Hippocampal formation (tissue), 2 donors: ENCODE measurements at regions not wholly inside any gene's neighbourhood (a gene's known extent, or its start where the extent isn't known, plus 50 kb on each side); places are given as distances from the start of the nearest gene placed in this dataset.
"Not testable (repeated sequence)": the region's sequence is repeated elsewhere in the genome, so short reads cannot be mapped to it uniquely, and the experiment has no call there.

Source experiments
- DNase-seq, 2 donors: peaks; one replicate each; lab custom pipeline; 2025; lab: John Stamatoyannopoulos, UW

DNA sequence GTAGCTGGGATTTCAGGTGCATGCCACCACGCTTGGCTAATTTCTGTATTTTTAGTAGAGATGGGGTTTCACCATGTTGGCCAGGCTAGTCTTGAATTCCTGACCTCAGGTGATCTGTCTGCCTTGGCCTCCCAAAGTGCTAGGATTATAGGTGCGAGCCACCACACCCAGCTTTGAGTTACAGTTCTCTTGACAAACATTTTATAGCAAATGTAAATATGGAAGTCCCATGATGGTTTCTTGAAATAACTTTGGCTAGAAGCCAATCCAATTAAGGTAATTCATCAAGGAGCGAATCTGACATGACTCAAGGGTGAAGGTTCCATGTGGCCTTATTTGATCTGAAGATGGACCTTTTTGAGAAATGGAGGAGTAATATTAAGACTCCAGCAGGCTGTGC lies 76.2 kb upstream of the RFLNA start:
- DNase-seq, result not testable (repeated sequence)

DNA sequence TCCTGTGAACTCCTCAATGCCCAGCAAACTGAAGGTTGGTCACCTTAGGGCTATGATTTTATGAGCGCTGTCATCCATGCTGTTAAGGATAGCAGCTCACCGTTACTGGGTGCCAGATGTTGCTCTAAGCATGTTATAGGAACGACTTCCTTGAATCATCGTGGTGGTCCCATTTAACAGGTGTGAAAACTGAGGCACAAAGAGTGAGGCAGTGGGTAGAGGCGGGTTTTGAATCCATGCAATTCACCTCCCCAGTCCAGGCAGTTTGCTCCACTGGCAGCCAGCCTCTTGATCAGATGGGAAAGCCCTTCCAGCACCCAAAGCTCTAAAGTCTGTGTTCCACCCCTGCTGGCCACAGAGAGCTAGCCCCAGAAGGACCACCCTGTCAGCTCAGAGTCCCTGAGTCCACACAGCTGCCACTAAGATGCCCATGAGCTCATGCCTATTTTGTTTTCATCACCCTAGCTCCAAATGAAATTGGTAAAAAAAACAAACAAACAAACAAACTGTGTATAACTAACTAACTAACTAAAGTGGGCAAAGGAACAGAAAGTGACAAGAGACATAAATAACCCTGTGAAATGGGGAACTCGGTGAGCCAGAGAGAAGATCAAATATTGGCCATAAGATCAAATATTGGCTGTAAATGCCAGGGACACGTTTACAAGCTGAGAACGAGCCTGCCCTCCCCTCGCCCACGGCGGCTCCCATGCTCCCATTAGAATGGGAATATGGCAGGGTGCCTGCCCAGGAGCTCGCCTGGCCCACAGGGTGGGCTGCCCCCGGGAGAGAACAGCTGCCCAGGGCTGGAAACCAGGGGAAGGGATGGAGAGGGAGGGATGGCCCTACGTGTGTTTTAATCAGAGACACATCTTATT lies 72.3 kb upstream of the RFLNA start:
- no peak for DNase-seq

DNA sequence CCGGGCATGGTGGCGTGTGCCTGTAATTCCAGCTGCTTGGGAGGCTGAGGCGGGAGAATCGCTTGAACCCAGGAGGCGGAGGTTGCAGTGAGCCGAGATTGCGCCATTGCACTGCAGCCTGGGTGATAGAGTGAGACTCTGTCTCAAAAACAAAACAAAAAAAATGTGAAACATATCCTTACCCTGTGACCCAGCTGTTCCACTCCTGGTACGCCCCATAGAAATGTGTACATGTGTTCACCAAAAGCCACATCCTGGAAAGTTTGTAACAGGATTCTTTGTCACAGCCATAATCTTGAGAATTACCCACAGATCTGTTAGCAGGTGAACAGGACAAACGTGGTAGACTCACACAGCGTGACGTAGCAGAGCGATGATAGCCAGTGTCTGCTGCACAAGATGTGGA lies 71.2 kb upstream of the RFLNA start:
- DNase-seq, result not testable (repeated sequence)

DNA sequence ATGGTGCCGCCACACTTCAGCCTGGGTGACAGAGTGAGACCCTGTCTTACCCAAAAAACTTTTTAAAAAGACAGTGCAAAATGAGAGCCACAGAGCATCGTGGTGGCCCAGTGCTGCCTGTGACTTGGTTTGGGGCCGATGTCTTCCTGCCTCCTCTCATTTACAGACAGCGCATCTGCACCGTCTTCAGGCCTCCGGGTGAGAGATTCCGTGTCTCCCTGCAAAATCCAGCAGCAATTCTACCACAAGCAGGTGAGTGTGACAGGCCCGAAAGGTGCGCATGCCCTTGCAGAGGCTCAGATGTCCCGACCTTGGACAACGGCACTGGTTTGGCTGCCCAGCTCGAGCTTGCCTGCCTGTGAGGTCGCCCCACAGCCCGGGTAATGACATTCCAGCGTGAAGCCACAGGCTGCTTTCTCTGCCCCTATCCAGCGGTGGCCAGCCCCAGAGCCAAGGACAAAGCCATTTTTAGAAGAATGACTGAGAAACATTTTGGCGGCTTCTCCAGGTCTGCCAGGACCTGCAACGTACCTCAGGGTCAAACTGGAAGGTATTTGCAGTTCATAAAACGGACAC lies 70.3 kb upstream of the RFLNA start:
- no peak for DNase-seq

DNA sequence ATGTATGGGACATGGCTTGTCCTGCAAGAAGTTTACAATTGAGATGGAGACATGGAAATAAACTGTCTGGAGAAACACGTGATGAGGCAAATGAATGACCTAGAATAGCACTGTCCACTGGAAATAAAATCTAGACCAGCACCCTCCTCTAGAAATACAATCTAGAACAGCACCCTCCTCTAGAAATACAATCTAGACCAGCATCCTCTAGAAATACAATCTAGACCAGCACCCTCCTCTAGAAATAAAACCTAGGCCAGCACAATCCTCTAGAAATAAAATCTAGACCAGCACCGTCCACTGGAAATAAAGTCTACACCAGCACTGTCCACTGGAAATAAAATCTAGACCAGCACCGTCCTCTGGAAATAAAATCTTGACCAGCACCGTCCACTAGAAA lies 69.2 kb upstream of the RFLNA start:
- DNase-seq, result no peak

DNA sequence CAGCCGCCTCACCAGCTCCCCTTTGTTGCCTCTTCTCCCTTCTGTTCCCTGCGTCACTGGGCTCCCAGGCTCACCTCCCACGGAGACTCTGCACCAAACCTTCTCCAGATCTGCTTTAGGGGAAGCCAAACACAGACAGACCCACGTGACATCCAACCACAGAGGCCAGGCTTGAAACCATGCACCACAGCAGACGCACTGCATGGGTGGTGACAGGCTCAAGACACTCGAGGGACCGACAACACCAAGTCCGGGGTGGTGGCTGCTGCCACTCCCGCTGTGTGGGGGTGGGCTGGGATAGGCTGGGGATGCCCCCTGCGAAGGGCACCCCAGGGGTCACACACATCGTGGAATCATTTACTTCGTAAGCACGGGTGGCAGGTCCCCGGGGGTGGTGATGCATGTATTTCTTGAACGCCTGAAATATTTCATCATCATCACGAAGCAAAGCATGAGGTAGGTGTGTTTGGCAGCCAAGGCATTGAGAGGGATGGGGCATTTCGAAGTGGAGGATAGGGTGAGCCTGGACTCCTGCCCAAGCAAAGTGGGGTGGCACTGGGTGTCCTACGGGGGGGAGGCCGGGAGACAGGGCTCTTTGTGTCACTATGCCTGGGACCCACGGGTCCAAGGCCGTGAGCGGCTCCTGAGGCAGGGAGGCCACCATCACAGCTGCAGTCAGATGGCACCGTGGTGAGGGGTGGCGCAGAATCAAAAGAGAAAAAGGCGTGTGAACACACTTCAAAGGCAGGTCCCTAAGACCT lies 66.8 kb upstream of the RFLNA start:
- DNase-seq, result no peak

DNA sequence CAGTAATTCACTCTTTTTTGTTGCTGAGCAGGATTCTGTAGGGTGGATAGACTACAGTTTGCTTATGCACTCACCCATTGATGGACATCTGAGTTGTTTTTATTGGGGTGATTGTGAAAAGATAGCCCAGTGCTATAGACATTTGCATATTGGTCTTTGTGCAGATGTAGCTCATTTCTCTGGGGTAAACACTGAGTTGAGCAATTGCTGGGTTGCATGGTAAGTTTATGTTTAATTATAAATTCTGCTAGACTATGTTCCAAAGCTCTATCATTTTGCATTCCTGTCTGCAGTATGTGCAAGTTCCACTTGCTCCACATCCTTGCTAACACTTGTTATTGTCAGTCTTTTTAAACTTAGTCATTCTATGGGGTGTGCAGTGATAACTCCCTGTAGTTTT lies 65.4 kb upstream of the RFLNA start:
- DNase-seq, result no peak

DNA sequence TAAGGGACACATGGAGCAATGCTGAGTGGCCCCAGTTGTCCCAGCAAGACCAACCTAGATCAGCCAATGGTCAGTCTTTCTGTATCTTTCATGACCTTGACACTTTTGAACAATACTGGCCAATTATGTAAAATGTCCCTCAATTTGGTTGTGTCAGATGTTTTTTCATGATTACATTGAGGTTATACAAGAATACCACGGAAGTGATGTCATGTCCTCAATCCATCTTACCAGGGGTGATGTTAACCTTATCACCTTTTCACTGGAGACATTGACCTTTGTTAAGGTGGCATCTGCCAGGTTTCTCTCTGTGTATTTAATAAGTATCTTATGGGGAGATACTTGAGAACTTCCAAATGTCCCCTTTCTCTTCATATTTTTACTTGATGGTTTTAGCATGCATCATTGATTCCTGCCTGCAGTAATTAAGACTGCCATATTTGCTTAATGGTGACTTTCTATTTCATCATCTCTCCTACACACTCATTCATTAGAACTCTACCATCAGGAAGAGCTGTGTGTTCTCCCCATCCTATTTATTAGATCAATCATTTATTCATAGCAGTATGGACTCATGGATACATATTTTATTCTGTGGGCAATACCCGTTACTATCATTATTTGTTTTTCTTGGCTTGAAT lies 64.7 kb upstream of the RFLNA start:
- DNase-seq, result no peak

DNA sequence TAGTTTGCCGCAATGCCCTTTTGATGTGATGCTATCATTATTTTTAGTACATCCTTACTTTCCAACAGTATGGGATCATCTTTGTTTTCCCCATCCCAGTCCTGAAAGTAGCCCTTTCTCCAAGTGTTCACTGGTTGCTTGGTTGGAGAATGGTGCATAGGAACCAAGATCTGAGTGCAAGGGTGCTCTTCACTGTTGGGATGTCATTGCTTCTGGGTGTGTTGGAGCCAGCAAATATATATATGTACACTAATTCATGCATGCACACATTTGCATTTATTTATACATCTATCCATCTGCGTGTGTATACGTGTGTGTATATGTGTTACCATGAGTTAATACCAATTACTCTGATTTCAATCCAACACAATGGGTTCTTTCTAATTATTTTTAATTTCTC lies 64.1 kb upstream of the RFLNA start:
- no peak for DNase-seq

DNA sequence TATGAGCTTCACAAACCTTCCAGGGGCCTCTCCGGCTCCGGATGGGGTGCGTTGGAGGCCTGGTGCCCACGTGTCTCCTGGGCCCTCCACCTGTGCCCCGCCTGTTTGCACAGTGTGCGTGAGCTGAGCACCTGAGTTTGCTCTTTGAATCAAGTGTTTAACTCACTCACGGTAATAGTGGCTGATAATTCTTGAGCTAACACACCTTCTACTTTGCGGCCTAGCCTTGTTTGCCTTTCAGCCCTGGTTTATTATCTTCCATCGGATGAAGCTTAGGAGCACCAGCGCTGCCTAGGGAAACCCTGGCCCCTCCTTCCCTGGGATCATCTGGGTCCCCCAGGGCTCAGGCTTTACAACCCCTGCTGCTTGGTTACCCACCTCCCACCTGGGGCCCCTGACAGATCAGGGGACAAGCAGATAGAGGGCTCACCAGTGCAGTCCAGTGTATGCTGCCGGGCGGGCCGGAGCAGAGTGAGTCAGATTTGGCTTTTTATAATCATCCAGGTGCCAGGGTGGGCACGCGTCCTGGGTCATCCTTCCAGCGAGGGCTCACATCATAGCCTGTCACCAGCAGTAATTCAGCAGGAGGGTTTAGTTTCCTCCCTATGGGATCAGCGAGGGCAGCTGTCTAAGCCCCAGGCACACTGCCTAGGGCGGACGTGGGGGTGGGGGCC lies 62.8 kb upstream of the RFLNA start:
- no peak for DNase-seq

DNA sequence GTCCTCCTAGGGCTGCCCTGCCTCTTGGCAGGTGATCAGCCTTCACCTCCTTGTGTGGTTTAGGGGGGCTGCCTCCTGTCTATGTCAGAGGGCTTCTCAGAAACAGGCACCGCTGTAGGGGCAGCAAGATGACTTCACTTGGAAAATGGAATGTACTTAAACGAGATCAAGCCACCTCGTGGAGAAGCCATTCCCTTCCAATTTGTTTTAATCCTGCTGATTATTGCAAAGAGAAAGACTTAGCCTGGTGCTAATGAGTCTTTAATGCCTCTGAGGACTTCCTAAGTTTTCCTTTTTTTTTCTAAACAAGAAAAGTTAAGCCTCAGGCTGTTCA lies 62.3 kb upstream of the RFLNA start:
- DNase-seq, result no peak

DNA sequence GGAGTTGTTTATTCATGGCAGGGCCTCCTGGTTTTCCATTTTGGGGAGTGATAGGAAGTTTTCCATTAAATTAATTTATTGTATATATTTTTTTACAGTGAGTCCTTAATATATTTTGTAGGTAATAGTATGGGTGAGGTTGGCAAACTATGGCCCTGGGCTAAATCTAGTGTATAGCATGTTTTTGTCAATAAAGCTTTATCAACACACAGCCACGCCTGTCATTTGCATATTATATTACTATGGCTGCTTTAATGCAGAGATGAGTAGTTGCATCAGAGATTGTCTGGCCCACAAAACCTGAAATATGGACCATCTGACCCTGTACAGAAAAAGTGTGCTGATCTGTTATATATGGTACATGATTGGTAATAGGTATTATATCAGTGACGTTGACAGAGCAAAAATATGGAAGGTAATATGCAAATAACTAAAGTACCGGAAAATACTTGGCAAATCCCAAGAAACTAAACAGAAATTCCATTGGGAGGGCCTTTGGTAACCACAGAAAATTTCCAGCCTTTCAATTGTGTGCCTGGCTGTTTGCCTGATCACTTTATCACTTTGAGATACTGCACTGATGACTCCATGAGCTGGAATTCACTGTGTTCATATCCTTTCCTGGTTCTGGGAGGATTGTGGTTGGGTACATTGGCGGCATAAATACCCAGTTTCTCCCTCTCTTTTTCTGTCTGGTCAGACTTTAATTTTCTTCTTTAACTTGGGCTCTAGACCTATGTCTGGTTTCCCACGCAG lies 61.7 kb upstream of the RFLNA start:
- DNase-seq, result no peak

DNA sequence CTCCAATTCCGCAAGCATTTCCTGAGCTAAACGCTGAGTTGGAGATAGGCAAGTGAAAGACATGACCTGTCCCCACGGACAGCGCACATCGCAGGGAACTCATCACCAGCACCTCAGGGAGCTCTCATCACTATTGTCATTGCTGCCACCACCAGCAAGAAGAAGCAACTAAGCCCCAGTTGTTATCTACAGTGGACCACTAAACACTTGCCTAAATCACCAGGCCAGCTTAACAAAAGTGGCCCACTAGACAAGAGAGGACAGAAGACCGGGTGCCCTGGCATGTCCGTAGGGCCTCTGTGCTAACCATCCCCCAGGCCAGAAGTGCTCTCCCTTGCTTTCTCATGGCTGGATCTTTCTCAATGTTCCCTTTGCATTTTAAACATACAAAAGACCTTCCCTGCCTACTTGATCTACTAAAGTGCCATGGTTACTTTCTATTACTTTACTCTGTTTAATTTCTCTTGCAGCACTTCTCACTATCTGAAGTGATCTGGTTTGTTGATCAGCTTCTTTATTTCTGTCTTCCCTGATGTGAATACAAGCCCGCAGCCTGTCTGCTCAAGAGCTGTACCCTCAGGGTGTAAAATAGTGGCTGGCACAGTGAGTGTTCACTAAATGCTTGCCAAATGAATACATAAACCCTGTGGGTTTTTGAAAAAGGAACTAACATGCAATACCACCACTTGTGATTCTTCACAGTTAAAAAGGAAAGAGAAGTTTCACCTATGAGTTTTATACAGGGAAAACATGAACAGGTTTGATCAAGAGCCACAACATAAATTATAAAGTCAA lies 60.9 kb upstream of the RFLNA start:
- DNase-seq, result no peak

DNA sequence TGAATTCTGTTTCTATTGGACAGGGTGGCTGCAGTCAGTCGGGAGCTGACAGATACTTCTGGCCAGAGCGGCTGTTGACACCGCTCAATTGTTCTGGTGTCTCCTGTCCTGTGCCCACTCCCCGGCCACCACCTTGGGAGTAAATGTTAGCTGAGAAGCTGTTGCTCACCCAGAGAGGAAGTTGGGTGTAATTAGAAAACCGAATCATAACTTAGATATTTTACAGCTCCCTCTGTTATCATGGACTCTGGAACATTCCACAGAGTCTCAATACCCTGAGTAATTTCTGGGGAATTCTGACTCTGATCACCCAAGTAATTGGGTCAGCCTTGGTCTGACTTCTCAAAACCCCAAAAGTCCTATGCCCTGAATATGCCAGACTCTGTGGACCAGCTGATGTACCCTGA lies 58.3 kb upstream of the RFLNA start:
- DNase-seq, result no peak

DNA sequence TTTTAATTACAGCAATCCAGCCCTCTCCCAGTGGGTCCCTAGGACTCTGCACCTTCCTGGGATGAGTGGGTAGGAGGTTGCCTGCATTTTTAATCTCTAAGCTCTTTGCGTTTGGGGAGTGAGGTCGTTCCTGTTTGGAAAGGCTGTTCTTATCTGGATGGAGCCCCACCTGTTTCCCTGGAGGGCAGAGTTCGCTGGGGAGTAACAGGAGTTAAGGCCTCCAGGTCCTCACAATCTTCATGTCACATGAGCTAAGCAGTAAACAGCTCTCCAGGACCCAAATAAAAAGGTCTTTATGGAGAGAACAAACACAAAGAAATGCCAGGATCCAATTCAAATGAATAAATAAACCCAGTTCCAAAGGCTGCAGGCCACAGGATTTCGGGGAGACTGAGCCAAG lies 56.0 kb upstream of the RFLNA start:
- no peak for DNase-seq

DNA sequence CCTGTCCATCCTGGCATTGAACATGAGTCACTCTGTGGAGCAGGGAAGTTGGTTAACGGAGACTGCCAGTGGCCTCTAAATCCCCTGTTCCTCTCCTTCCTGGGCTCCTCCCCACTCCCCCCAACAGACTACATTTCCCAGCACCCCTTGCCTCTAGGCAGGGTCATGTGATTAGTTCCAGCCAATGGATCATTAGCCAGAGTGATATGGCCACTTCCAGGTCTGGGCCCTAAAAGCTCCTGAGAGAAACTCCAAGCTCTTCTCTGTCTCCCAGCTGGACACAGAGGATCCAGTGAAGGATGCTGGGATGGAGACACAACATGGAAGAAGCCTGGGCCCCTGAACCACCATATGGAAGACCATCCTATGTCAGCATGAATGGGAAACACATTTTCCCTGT lies 54.4 kb upstream of the RFLNA start:
- DNase-seq, result no peak

DNA sequence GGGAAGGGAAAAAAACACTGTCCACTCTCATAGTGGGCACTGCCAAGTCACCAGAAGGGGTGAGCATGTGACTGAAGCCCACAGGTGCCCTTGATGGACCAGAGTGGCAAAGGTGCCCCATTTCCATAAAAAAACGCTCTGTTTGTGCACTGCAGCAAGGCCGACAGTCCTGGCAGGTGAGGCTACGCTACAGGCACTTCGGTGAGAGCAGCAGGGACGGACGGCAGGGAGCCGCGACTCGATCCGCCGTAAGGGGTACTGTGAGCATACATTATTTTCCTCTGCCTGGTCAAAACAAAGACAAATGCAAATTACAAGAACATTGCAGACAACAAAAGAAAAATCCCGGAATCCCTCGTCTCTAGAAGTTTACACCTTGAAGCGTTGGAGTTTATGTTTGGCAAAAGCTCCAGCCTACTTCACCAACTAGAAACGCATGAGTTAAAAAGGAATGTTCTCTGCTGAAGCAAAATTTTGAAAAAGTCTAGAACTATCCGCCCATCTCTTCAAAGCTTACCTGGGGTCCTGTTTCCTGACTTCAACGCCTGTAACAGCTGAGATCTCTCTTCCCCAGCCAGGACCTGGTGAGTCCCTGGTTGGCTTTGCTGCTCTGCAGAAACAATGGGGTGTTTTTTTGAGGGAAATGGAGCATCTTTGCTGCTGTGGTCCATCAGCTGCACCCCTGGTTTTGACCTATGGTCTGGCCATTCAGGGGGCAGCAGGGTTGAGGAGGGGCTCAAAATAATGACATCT lies 52.9 kb upstream of the RFLNA start:
- no peak for DNase-seq

DNA sequence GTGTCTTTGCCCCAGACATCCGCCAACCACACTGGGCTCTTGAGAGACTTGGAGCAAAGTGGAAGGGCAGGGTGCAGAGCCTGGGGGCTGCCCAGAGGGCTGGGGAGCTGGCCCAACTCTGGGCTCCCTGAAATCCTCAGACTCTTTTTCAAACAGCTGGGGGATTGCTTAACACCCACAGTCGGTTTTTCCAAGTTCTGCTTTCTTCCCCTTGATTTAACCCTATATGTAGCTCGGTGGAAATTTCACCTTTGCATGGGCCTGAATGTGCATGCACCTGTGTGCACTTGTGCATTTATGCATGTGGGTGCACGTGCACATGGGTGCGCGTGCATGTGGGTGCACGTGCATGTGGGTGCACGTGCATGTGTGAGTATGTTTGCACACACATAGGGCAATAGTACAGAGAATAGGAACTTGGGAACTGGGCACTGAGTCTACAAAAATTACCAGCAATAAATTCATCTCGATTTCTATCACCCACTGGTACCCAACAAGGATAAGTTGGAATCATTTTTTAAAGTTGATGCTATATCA lies 52.3 kb upstream of the RFLNA start:
- no peak for DNase-seq

DNA sequence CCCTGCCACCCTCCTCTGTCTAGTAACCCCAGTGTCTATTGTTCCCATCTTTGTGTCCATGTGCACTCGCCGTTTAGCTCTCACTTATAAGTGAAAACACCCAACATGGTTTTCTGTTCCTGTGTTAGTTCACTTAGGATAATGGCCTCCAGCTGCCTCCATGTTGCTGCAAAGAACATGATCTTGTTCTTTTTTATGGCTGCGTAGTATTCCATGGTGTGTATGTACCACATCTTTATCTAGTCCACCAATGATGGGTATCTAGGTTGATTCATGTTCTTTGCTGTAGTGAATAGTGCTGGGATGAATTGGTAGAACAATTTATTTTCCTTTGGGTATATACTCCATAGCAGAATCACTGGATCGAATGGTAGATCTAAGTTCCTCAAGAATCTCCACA lies 51.0 kb upstream of the RFLNA start:
- no peak for DNase-seq
